ENCODE measurements at regions not wholly inside any gene's neighbourhood (a gene's known extent, or its start where the extent isn't known, plus 50 kb on each side); places are given as distances from the start of the nearest gene placed in this dataset.

GRCh38 chr19:30268601-30269000, 103.6 kb upstream of the ZNF536 start:
- H3K4me3 ChIP-seq: no peak overlapping the region
- DNase-seq (no peak), ATAC-seq (ENCODE audit: insufficient read depth, low FRiP score) (no peak)
- H3K27me3 ChIP-seq (ENCODE audit: control insufficient read depth in 3 of 3, insufficient read depth in 3 of 3, low read length in 2 of 3): peaks cover 0 to 14% (median 0%) of the 10 kb centered on the region in 3 donors
- peaks cover 0 to 17% (median 0%) of the 10 kb centered on the region in 5 donors for H3K4me1 ChIP-seq (ENCODE audit: control insufficient read depth in 5 of 5, insufficient read depth in 5 of 5, low read length in 5 of 5)
- no peak overlapping the region for H3K9ac ChIP-seq (ENCODE audit: insufficient read depth in 1 of 2, low read length in 2 of 2)
- no peak for TF ChIP-seq CTCF (IDR thresholded peaks at IDR 0.05; ENCODE audit: control extremely low read depth, extremely low read depth)
- H3K36me3 ChIP-seq (ENCODE audit: control insufficient read depth in 4 of 4, insufficient read depth in 4 of 4, low read length in 4 of 4): no peaks in the 10 kb centered on the region
- H3K9me3 ChIP-seq (ENCODE audit: control insufficient read depth in 4 of 4, insufficient read depth in 3 of 4, low read length in 3 of 4): peaks cover 0 to 8% (median 3%) of the 10 kb centered on the region in 4 donors
- 72 to 76% methylated on average over 9 of the region's 9 CpGs for WGBS, 2 donors
- H3K27ac ChIP-seq (ENCODE audit: low read depth in 1 of 2, low read length in 1 of 2): no peak overlapping the region

GRCh38 chr19:30269638-30270037, 102.5 kb upstream of the ZNF536 start:
- Histone ChIP-seq H3K4me1 (ENCODE audit: control insufficient read depth in 5 of 5, insufficient read depth in 5 of 5, low read length in 5 of 5) (peaks cover 0 to 13% (median 0%) of the 10 kb centered on the region in 5 donors), H3K9ac (ENCODE audit: insufficient read depth in 1 of 2, low read length in 2 of 2) (no peak overlapping the region), H3K4me3 (no peak overlapping the region), H3K27ac (ENCODE audit: low read depth in 1 of 2, low read length in 1 of 2) (no peak overlapping the region), H3K27me3 (ENCODE audit: control insufficient read depth in 3 of 3, insufficient read depth in 3 of 3, low read length in 2 of 3) (peaks cover 0 to 9% (median 0%) of the 10 kb centered on the region in 3 donors), H3K36me3 (ENCODE audit: control insufficient read depth in 4 of 4, insufficient read depth in 4 of 4, low read length in 4 of 4) (no peaks in the 10 kb centered on the region), H3K9me3 (ENCODE audit: control insufficient read depth in 4 of 4, insufficient read depth in 3 of 4, low read length in 3 of 4) (peaks cover 0 to 8% (median 3%) of the 10 kb centered on the region in 4 donors)
- TF ChIP-seq CTCF (IDR thresholded peaks at IDR 0.05; ENCODE audit: control extremely low read depth, extremely low read depth): no peak
- no peak for DNase-seq
- ATAC-seq (ENCODE audit: insufficient read depth, low FRiP score): no peak
- 81 to 93% methylated on average over 9 of the region's 9 CpGs for WGBS, 2 donors

DNA sequence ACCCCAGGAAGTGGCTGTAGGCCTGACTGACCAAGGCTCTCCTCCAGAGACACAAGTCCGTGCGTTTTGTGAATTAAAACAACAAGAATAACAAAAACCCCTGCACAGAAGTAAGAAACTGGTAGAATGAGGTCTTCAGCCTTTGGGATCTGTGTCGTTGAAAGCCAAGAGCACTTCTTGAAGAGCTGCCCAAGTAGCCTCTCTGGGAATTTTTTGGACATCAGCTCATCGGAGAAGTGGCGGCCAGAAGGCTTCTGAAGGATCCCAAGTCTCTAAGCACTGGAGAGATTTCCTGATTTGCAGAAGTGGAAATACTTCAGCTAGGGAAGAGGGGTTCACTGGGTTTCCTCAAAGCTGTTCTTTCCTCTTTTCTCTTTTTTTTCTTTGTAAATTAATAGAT, 100.4 kb upstream of the ZNF536 start:
- ATAC-seq (ENCODE audit: insufficient read depth, low FRiP score): no peak
- whole genome bisulfite sequencing, 2 donors: 70 to 81% methylated on average over 5 of the region's 5 CpGs

More for the DNA sequence above, 100.4 kb upstream of the ZNF536 start:
- Histone ChIP-seq H3K9me3 (ENCODE audit: control insufficient read depth in 4 of 4, insufficient read depth in 3 of 4, low read length in 3 of 4) (peaks cover 0 to 10% (median 3%) of the 10 kb centered on the region in 4 donors), H3K27ac (ENCODE audit: low read depth in 1 of 2, low read length in 1 of 2) (no peak overlapping the region), H3K4me3 (no peak overlapping the region), H3K4me1 (ENCODE audit: control insufficient read depth in 5 of 5, insufficient read depth in 5 of 5, low read length in 5 of 5) (peaks cover 0 to 19% (median 0%) of the 10 kb centered on the region in 5 donors), H3K27me3 (ENCODE audit: control insufficient read depth in 3 of 3, insufficient read depth in 3 of 3, low read length in 2 of 3) (peaks cover 0 to 9% (median 0%) of the 10 kb centered on the region in 3 donors), H3K9ac (ENCODE audit: insufficient read depth in 1 of 2, low read length in 2 of 2) (no peak overlapping the region), H3K36me3 (ENCODE audit: control insufficient read depth in 4 of 4, insufficient read depth in 4 of 4, low read length in 4 of 4) (no peaks in the 10 kb centered on the region)
- DNase-seq: no peak
- no peak for TF ChIP-seq CTCF (IDR thresholded peaks at IDR 0.05; ENCODE audit: control extremely low read depth, extremely low read depth)
